NCI-H748 (cell line): ENCODE measurements at regions not wholly inside any gene's neighbourhood (a gene's known extent, or its start where the extent isn't known, plus 50 kb on each side); places are given as distances from the start of the nearest gene placed in this dataset.
"Not testable (repeated sequence)": the region's sequence is repeated elsewhere in the genome, so short reads cannot be mapped to it uniquely, and the experiment has no call there.

ENCODE experiments used
- DNase-seq: peaks from one replicate; lab custom pipeline; 2025; ENCODE audit not compliant: unreplicated experiment; lab: John Stamatoyannopoulos, UW

DNA sequence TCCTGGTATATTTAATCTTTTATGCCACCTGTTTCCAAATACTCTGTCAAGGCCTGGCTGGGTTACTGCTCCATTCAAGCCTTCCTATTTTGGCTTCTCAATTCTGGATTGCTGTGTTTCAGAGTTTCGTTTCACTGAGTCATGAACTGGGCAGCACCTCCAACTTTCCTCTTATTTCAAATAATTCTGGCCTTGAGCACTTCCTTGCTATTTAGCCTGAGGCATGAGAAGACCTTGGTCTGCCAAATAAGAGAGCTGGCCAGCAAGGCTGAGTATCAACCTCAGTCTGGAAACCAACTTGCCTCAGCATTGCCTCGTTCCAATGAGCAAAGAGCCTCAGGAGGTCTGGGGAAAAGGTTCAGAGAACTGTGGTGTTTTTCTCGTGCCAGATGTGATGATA, 66.6 kb downstream of the TNFAIP3 start:
- DNase-seq = no peak

DNA sequence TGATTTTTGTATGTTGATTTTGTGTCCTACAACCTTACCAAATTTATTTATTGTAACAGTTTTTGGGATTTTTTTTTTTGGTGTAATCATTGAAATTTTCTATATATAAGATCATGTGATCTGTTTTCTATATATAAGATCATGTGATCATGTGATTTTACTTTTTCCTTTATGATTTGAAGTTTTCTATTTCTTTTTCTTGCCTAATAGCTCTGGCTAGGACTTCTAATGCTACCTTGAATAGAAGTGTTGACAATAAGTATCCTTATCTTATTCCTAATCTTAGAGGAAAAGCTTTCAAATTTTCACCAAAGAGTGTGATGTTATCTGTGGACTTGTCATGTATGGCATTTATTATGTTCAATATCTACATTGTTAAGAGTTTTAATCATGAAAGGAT, 69.7 kb downstream of the TNFAIP3 start:
- no peak for DNase-seq

DNA sequence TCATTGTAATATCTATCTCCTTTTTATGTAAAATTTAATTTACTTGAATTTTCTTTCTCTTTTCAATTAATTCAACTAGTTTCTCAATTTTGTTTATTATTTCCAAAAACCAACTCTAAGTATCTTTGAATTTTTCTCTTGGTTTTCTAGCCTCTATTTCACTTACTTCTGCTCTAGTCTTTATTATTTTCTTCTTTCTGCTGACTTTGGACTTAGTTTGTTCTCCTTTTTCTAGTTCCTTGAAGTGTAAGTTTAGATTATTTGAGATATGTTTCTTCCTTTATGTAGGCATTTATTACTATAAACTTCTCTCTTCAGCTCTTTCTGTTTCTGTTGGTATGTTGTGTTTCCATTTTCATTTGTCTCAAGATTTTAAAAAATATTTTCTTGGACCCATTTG, 70.8 kb downstream of the TNFAIP3 start:
- no peak for DNase-seq

DNA sequence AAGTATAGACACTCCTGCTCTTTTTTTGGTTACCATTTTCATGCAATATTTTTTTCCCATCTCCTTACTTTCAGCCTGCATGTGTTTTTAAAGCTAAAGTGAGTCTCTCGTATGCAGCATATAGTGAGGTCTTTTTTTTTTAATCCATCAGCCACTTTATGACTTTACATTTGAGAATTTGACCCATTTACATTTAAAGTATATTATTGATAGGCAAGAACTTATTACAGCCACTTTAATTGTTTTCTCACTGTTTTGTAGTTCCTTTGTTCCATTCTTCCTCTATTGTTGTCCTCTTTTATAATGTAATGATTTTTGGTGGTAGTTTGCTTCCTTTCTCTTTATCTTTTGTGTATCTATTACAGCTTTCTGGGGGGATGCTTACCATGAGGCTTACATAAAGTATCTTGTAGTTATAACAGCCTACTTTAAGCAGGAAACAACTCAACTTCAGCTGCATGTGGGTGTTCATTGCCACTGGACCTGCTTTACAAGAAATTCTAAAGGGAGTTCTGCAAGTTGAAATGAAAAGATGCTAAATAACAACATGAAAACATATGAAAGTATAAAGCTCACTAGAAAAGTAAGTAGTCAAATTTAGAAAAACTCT, 71.8 kb downstream of the TNFAIP3 start:
- no peak for DNase-seq

DNA sequence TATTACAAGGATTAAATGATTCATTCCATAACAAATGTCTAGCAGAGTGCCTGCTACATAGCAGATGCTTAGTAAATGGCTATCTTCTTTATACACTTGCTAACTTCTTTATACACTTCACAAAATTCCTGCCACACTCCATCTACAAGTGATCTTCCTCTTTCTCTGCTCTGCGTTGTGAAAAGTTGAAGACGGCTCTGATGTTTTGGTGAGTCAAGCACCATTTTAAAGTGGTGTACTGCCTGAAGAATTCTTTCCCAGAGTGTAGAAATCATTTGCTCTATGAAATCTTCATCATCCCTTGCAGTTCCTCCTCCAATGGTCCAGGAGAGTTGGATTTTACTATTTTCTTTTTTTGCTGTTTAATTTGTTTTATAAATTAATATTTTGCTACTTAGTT, 74.9 kb downstream of the TNFAIP3 start:
- no peak for DNase-seq

DNA sequence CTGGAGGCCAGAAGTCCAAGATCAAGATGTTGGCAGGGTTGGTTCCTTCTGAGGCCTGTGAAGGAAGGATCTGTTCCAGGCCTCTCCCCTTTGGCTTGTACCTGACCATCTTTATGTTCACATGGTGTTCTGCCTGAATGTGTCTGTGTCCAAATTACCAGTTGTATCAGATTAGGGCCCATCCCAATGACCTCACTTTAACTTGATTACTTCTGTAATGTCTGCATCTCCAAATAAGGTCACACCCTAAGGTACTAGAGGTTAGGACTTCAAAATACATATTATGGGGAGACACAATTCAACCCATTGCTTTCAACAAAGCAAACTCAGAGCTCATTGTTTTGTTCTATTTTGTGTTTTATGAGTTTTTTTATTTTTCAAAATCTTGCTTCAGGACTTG, 75.7 kb downstream of the TNFAIP3 start:
- DNase-seq = no peak

DNA sequence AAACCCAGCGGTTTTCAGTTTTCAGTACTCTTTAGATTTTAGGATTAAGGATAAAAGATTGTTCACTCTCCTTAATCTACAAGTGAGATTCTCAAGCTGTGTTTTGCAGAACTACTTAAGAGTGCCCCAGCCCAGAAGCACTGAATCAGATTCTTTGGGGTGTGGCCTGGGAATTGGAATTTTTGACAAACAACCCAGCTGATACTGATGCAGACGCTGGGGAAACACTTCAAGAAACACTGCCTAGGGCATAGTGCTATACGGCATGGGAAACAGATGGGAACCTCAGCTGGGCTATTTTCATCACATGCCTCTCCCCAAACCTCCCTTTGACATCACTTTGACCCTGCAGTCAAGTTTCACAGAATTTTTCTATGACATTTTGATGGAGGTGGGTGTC, 77.3 kb downstream of the TNFAIP3 start:
- DNase-seq = not testable (repeated sequence)

DNA sequence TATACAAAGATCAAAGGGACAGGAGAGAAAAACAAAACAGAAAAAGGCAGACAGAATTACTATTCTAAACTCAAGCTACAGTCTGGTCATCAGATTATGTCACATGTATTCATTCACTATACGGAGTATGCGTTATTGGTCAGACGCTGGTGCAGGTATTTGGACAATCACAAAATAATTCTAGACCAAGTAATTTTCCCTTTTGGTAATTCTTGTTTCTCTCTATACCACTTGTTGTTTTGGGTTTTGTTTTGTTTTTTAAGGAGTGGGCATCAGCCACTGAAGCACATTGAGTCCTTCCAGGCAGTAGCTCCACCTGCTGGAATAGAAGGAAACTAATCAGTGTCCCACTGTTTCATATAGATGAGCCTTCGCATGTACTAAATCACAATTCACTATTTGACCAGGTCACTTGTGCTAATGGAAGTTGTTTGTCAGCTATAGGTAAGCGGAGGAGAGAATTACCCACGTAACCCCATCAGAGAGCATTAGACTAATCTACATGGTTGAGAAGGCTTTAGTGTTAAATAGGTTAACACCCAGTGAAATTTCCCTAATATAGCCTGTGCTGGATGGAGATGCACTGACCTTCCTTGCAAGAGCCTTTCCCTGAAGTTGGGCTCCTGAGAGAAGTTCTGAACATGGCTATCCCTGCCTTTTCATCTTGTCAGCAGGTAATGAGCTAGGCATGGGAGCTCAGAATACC, 77.9 kb downstream of the TNFAIP3 start:
- DNase-seq = peak; percentile 56

DNA sequence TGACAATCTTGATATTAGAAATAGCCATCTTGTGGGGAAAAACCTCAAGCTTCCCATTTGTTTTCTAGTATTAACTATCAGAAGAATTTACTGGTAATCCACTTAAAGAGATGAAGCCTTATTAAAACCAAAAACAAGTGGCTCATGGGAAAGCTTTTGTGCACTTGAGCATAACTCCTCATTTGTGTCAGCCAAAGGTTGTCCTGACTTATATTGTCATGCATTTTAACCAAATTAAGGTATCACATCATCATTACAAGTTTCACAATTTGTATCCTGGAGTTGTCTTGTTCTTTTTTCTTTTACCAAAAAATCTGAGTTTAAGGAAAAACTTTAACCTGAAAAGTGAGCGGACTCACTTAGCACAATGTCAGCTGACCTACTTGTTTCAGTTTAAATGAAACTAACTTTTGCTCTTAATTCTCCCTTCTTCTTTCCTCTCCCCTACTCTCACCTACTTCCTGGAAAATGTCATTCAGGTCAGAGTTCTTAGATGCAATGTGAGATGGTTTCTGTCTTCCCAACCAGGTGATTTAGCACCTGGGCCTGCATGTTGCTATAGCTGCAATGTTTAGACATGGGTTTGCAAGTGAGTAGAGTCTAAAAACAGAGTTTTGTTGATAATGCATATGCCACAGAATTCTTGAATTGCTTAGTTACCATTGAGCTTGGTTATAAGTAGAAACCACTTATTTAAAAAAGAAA, 82.8 kb downstream of the TNFAIP3 start:
- DNase-seq = peak; percentile 16

DNA sequence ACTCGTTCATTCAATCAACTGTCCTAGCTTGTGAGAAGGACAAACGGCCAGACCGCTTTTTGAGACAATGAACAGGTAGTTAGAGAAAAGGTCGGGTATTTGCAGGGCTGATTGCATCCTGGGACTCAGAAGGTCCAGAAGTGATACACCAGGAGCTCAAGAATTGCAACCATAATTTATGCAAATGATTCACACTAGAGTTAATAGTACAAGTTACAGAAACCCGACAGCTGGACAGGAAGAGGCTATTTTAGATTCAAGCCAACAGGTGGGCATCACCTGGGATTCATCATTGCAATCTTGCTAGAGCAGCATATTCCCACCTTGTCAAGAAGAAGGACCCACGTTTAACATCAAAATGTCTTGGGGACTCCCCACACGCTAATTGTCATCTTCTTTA, 83.5 kb downstream of the TNFAIP3 start:
- no peak for DNase-seq

DNA sequence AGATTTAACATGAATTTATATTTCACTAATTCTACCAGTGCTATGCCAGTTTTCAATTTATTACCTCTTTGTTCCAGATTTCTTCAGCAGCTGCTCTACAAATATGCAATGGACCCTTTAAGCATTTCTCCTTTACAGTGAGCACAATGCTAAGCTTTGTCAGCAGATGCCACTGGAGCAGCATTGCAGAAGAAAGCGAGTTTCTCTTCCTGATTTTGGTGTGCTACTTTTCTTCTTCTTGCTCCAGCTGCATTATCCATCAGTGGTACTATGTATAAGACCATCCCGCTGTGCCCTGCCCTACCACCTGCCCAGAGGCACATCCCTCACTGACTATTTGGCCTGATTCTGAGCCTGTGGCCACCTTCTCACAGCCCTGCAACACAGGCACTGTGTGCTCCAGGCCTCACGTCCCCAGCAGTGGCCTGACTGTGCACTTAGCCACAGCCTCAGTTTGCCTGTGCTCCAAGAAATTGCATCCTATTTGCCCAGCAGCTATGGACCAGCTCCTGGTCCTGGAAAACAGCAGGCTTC, 84.1 kb downstream of the TNFAIP3 start:
- no peak for DNase-seq

DNA sequence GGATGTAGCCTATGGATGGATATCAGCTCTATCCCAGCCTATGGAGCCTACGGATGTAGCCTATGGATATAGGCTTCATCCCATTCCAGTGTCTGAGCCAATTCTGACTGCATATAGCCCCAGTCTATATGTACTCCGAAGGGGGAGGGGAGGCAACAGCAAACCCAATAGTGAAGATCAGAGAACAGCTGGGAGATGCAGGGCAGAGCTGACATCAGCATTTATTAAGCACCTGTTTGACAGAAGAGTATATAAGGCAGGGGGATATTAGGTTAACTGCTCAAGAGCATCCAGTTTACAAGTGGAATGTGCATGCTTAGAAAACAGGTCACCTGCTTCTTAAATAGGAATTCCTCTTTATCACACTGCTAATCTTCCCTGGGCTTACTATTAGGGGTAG, 85.2 kb downstream of the TNFAIP3 start:
- DNase-seq = no peak

DNA sequence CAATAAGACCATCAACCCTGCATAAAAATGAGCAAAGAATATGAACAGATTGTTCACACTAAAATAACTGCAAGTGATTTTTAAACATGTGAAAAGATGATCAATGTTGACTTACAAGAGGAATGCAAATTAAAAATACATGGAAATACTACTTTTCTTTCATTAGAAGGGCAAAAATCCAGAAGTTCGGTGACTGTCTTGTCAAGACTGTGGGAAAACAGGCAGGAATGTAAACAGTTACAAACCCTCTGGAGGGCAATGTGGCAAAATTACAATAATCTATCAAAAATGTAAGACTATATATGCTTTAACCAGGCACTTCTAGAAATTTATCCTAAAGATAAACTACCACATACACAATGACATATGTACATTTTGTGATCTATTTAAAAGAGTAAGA, 86.7 kb downstream of the TNFAIP3 start:
- DNase-seq = no peak

DNA sequence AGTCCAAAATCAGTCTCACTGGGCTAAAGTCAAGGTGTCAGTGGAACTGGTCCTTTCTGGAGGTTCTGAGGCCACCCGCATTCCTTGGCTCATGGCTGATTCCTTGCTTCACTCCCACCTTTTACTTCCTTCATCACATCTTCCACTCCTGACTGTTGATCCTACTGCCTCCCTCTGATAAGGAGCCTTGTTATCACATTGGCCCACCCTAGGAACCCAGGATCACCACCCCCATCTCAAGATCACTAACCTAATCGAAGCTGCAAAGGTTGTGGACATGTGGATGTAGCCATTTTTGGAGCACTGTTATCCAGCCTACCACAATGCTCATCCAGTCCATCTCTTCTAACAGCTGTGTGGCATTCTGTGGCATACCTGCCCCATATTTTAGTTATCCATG, 87.2 kb downstream of the TNFAIP3 start:
- DNase-seq = no peak

DNA sequence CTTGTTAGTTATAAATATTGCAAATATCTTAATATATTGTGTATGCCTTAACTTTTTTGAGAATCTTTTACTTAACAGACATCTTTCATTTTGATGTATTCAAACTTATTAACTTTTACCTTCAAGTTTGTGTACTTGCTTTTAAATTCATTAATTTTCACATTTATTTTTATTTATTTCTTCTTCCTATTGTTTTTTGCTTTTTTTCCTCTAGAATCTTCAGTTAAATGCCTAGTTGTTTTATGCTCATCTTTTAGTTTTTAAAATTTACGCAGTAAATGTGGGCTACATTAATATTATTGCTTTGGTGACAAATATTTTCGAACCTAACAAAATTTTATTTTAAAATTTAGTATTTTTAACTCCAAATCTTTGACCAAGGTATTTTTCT, 89.0 kb downstream of the TNFAIP3 start:
- DNase-seq = no peak

DNA sequence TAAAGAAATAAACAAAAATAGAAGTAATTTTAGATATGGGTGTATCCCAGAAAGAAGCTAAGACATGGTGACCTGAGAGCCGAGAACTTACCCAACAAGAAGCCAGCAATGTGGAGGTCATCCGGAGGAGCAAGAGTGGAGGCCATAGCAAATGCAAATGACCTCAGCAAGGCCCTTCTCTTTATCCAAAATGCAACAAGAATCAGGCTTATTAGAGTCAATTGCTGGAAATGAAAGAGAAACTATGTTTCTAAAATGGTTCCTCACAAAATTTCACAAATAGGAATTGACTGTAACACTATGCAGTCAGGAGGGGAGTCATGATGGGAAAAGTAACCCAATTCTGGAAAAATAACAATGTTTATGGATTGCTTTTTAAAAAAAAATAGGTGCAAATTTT, 90.4 kb downstream of the TNFAIP3 start:
- DNase-seq = no peak

DNA sequence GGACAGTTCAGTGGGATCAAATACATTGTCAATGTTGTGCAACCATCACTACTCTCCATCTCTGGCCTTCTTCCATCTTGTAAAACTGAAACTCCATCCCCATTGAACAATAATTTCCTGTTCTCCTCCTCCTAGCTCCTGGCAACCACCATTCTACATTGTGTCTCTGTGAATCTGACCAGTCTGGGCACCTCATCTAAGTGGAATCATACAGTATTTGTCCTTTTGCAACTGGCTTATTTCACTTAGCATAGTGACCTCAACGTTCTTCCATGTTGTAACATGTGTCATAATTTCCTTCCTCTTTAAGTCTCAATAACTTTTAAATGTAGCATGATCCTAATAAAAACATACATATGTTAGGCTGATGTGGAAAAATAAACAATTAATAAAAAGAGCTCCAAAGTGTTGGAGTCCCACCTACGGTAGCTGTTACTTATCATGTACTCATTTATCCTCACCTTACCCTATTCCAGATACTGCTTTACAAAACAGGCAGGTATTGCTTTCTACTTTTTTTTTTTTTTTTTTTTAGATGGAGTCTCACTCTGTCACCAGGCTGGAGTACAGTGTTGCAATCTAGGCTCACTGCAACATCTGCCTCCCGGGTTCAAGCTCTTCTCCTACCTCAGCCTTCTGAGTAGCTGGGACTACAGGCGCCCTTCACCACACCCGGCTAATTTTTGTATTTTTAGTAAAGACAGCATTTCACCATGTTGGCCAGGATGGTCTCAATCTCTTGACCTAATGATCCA, 91.9 kb downstream of the TNFAIP3 start:
- DNase-seq = no peak

DNA sequence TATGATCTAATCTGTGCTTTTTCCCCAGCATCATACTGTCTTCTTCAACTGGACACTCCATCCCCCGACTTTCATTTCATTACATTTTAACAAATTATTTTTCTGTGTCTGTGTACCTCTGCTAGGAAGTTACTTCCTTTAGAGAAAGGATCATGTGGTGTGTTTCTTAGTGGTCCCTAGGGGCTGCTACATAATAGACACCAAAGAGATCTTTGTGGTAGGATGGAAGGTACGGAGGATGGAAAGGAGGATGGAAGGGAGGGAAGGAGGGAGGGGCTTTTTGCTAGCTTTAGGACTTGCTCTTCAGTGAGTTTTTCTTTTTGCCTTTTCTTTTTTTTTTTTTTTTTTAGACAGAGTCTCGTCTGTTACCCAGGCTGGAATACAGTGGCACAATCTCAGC, 95.7 kb downstream of the TNFAIP3 start:
- DNase-seq = no peak

DNA sequence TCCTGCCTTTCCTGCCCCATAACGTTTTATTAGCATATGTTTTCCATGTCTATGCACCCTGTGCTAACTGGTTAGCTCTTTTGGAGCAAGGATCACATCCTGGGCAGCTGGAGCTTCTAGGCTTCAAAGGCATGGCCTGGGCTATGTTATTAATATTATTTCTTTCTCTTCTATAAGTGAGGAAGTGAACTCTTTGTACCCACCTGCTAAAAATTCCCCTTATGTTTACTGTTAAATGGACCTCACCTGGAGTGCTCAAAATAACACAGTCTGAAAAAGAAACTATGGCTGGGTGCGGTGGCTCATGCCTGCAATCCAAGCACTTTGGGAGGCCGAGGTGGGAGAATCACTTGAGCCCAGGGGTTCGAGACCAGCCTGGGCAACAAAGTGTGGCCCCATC, 97.8 kb downstream of the TNFAIP3 start:
- DNase-seq = no peak

DNA sequence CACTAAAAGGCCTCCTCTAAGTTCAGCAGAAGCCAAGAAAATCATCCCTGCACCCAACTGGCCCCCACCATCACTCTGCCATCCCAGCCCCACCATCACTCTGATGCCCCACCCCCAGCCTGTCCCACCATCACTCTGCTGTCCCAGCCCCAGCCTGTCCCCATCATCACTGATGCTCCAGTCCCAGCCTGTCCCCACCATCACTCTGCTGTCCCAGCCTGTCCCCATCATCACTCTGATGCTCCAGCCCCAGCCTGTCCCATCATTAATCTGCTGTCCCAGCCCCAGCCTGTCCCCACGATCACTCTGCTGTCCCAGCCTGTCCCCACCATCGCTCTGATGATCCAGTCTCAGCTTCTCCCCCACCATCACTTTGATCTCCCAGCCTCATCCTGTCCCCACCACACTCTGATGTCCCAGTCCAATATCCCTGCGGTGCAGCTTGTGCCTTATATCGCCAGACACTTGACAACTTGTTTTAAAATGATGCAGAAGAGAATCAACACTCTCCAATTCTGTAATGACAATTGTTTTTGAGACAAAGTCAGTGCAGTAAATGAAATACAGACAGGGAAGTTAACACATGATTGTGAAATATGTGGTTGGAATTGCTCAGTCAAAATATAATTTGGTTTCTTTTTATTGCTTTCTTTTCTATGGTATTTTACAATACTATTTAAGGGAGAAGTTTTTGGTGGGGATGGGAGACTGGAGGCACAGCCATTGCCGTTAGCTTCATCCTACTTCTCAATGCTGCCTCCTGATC, 100.8 kb downstream of the TNFAIP3 start:
- DNase-seq = no peak

DNA sequence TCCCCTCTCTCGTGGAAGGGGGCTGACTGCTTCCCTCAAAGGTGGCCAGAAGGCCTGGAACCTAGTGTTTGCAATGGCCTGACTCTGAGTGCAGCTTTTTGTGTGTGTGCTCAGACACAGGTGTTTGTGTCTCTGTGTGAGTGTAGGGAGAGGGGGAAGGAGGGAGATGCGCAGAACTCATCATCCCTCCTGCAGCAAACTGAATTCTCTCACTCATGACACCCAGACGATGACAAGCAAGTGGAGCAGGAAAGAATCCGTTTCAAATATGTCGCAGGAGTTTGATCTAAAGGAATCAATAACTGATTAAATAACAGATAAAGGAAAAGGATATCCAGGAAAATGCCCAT, 101.4 kb downstream of the TNFAIP3 start:
- DNase-seq = no peak
